Mucosa of descending colon (tissue), 3 donors: ENCODE measurements at regions not wholly inside any gene's neighbourhood (a gene's known extent, or its start where the extent isn't known, plus 50 kb on each side); places are given as distances from the start of the nearest gene placed in this dataset.

Source experiments
- ATAC-seq: fragments of 200-7000 bp; cut with Tn5 transposase; one replicate; pipeline ENCODE4 v1.9.1; 2020; ENCODE audit warnings: mild to moderate bottlenecking, moderate library complexity
- DNase-seq, 3 donors: peaks; one replicate each; pipeline ENCODE4 v3.0.0-alpha.2; 2020
- H3K36me3 ChIP-seq: fragments of 200-600 bp; one replicate; pipeline ENCODE4 v1.8.0; 2021; ENCODE audit warnings: low read depth, mild to moderate bottlenecking
- H3K4me1 ChIP-seq: fragments of 200-600 bp; one replicate; pipeline ENCODE4 v1.8.0; 2021; ENCODE audit warnings: low read depth, mild to moderate bottlenecking
- H3K4me3 ChIP-seq: fragments of 200-600 bp; one replicate; pipeline ENCODE4 v1.8.0; 2021; ENCODE audit warnings: mild to moderate bottlenecking
- H3K9me3 ChIP-seq: fragments of 200-600 bp; one replicate; pipeline ENCODE4 v1.8.0; 2021; ENCODE audit warnings: mild to moderate bottlenecking
- intact Hi-C, 2 donors: fragments of 100-400 bp; cut with DNase I in 1 of 2; cut with micrococcal nuclease in 1 of 2; formaldehyde crosslinking; loops; one replicate each; pipeline versions ENCODE4 v1.11.0 to v1.11.1; 2022; cut with DNase I, micrococcal nuclease
- TF ChIP-seq, protein P1 (sequence below): fragments of 200-600 bp; IDR thresholded peaks from one replicate; pipeline ENCODE4 v1.8.0; 2022; ENCODE audit warnings: antibody characterized with exemption, mild to moderate bottlenecking
- donor health status: DM: no; HTN: no; CAD: no; lungs with moderate emphysema.
- donor health status: DM: no; HTN: no; CAD: no.
- donor health status: DM: no; HTN: yes; CAD: no.

DNA sequence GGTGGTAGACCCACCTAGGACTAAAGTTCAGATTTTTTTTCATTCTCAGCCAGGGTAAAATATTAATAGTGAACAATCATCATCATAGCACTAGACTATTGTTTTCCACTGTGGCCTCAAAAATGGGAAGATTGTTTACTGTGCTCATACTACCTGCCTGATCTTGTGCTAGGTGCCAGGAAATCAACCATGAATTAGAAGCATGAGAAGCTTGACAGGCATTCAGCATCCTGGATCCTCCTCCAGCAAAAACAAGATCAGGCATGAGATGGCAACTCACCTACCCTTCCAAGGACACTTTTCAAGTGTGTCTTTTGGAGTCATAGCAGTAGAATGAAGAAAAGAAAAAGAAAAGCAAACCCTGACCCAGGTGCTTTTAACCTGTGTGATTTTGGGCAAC, 174.2 kb downstream of the CYLD start:
- H3K36me3 ChIP-seq, result no peaks in the 10 kb centered on the region
- H3K4me3 ChIP-seq, result no peak overlapping the region
- DNase-seq (no peak), ATAC-seq (no peak)
- TF ChIP-seq, protein P1, sequence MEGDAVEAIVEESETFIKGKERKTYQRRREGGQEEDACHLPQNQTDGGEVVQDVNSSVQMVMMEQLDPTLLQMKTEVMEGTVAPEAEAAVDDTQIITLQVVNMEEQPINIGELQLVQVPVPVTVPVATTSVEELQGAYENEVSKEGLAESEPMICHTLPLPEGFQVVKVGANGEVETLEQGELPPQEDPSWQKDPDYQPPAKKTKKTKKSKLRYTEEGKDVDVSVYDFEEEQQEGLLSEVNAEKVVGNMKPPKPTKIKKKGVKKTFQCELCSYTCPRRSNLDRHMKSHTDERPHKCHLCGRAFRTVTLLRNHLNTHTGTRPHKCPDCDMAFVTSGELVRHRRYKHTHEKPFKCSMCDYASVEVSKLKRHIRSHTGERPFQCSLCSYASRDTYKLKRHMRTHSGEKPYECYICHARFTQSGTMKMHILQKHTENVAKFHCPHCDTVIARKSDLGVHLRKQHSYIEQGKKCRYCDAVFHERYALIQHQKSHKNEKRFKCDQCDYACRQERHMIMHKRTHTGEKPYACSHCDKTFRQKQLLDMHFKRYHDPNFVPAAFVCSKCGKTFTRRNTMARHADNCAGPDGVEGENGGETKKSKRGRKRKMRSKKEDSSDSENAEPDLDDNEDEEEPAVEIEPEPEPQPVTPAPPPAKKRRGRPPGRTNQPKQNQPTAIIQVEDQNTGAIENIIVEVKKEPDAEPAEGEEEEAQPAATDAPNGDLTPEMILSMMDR, result no peak
- H3K9me3 ChIP-seq, result no peaks in the 10 kb centered on the region
- intact Hi-C loops, result no loop called here
- H3K4me1 ChIP-seq, result no peaks in the 10 kb centered on the region

DNA sequence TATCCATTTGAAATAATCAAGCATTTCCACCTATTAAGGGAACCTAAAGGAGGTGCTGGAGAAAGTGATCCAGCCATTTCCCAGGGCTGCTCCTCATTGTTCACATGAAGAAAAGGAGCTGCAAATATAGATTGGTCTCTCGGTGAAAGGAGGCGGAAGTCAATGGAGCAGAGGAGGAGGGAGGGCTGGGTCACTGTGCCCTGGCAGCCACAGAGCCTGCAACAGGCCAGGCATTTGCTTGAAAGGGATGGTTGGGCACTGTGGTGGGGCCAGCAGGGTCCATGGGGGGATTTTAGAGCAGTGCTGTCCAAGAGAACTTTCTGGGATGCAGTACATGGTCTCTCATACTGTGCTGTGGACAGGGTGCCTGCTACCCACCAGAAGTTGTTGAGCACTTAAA, 173.2 kb downstream of the CYLD start:
- no peaks in the 10 kb centered on the region for H3K36me3 ChIP-seq
- no peak for ATAC-seq
- no peak overlapping the region for H3K4me3 ChIP-seq
- DNase-seq, result no peak
- TF ChIP-seq, protein P1, result no peak
- intact Hi-C loops, result no loop called here
- no peaks in the 10 kb centered on the region for H3K4me1 ChIP-seq
- no peaks in the 10 kb centered on the region for H3K9me3 ChIP-seq

DNA sequence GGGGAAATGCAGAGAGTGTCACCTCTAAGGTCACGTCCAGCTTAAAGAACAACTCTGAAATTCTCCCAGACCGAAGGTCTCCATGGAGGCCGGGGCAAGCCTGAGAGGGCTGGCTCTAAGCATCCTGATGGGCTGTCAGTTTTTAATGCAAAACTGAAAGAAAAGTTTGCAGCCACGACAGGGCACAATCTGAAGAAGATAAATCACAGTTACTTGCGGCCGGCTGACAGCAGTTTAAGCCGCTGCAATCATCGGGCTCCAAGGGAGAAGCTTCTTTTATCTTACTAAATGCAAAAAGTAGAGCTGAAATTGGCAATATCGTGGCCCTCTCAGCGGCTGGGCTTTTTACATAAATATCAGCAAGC, 168.8 kb downstream of the CYLD start:
- Histone ChIP-seq H3K36me3 (no peaks in the 10 kb centered on the region), H3K4me3 (no peak overlapping the region), H3K9me3 (no peaks in the 10 kb centered on the region), H3K4me1 (no peaks in the 10 kb centered on the region)
- DNase-seq (no peak), ATAC-seq (no peak)
- TF ChIP-seq, protein P1, result no peak
- intact Hi-C loops, result no loop called here

DNA sequence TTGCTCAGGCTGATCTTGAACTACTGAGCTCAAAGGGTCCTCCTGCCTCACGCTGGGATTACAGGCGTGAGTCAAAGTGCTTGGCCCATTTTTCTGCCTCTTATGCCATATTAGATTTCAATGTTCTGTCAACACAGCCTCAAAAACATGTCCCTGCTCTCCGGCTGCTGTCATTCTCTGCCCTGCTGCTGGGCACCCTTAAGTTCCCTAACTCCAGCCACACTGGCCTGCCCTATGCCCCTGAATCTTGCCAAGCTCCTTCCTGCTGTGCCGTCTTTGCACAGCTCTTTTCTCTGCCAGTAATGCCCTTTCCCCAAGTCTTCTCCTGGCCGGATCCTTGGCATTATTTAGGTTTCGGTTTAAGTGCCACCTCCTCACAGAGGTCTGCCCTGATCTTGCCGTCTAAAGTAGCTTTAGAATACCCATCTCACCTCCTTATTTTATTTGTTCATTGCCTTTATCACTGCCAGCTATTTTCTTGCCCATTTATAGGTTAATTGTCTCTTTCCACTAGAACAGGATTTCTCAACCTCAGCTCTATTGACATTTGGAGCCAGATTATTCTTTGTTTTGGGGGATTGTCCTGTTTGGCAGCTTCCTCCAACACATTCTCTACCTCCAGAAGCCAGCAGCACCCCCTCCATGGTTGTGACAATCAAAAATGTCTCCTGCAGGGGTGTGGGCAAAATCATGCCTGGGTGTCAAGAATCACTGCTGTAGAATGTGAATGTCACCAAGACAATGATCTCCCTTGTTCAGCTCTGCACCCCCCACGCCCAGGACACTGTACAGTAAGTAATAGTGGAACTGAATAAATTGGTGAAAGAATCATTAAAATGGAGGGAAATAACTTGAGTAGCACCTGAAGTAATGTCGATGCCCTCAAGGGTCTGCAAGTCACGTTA, 168.2 kb downstream of the CYLD start:
- H3K4me1 ChIP-seq, result no peaks in the 10 kb centered on the region
- no peak for DNase-seq
- H3K4me3 ChIP-seq, result no peak overlapping the region
- no peaks in the 10 kb centered on the region for H3K36me3 ChIP-seq
- no peaks in the 10 kb centered on the region for H3K9me3 ChIP-seq
- TF ChIP-seq, protein P1, result no peak
- intact Hi-C loops, result no loop called here
- no peak for ATAC-seq

DNA sequence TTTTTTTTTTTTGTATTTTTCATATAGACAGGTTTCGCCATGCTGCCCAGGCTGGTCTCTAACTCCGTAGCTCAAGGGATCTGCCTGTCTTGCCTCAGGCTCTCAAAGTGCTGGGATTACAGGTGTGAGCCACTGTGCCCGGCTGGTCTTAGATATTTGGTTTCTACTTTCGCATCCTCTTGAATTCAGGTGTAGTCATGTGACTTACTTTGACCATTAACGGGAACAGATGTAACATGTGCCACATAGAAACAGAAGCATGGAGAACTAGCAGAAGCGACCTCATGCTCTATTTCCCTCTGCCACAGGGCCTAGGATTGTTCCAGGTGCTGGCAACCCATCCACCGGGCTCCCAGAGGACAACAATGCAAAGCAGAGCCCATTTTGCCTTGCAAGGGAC, 166.6 kb downstream of the CYLD start:
- ATAC-seq, result no peak
- Histone ChIP-seq H3K4me1 (no peaks in the 10 kb centered on the region), H3K9me3 (no peaks in the 10 kb centered on the region), H3K4me3 (no peak overlapping the region), H3K36me3 (no peaks in the 10 kb centered on the region)
- TF ChIP-seq, protein P1, result no peak
- no peak for DNase-seq
- intact Hi-C loops, result no loop called here
